NCI-H774 (cell line): ENCODE measurements at regions not wholly inside any gene's neighbourhood (a gene's known extent, or its start where the extent isn't known, plus 50 kb on each side); places are given as distances from the start of the nearest gene placed in this dataset.

Experiments used
- DNase-seq: peaks from one replicate; lab custom pipeline; 2025; lab: John Stamatoyannopoulos, UW

- DNase-seq: no peak
These were observed 1443.5 kb upstream of the IGFBP7 start for GRCh38 chr4:58553679-58554078.

GRCh38 chr4:58553031-58553430 lies 1442.8 kb upstream of the IGFBP7 start:
- no peak for DNase-seq

GRCh38 chr4:58551676-58552075 lies 1441.5 kb upstream of the IGFBP7 start:
- DNase-seq: no peak

- DNase-seq: no peak
These were observed 1433.3 kb upstream of the IGFBP7 start for GRCh38 chr4:58543465-58543864.

GRCh38 chr4:58541926-58542325 lies 1431.7 kb upstream of the IGFBP7 start:
- no peak for DNase-seq

GRCh38 chr4:58522765-58523382 lies 1412.7 kb upstream of the IGFBP7 start:
- DNase-seq: no peak

- DNase-seq: no peak
These were observed 1405.0 kb upstream of the IGFBP7 start for GRCh38 chr4:58515226-58515625.

GRCh38 chr4:58514299-58514698 lies 1404.1 kb upstream of the IGFBP7 start:
- no peak for DNase-seq

GRCh38 chr4:58510652-58511051 lies 1400.5 kb upstream of the IGFBP7 start:
- DNase-seq: no peak

- no peak for DNase-seq
These were observed 1396.9 kb upstream of the IGFBP7 start for GRCh38 chr4:58507079-58507478.

- DNase-seq: no peak
These were observed 1392.7 kb upstream of the IGFBP7 start for GRCh38 chr4:58502839-58503238.

GRCh38 chr4:58499182-58499581 lies 1389.0 kb upstream of the IGFBP7 start:
- DNase-seq: no peak

- DNase-seq: no peak
These were observed 1381.4 kb upstream of the IGFBP7 start for GRCh38 chr4:58491620-58492019.

GRCh38 chr4:58477950-58478349 lies 1367.8 kb upstream of the IGFBP7 start:
- DNase-seq: no peak

GRCh38 chr4:58477513-58477912 lies 1367.3 kb upstream of the IGFBP7 start:
- DNase-seq: no peak

- no peak for DNase-seq
These were observed 1364.9 kb upstream of the IGFBP7 start for GRCh38 chr4:58475097-58475496.

- no peak for DNase-seq
These were observed 1354.8 kb upstream of the IGFBP7 start for GRCh38 chr4:58465031-58465430.

GRCh38 chr4:58456727-58457384 lies 1346.7 kb upstream of the IGFBP7 start:
- DNase-seq: no peak

GRCh38 chr4:58453956-58454355 lies 1343.8 kb upstream of the IGFBP7 start:
- no peak for DNase-seq

GRCh38 chr4:58451707-58452106 lies 1341.5 kb upstream of the IGFBP7 start:
- no peak for DNase-seq

- no peak for DNase-seq
These were observed 1325.7 kb upstream of the IGFBP7 start for GRCh38 chr4:58435871-58436270.

GRCh38 chr4:58413849-58414248 lies 1303.7 kb upstream of the IGFBP7 start:
- no peak for DNase-seq

- DNase-seq: no peak
These were observed 1301.7 kb upstream of the IGFBP7 start for GRCh38 chr4:58411904-58412303.

- no peak for DNase-seq
These were observed 1296.6 kb upstream of the IGFBP7 start for GRCh38 chr4:58406762-58407161.
